ENCODE measurements at regions not wholly inside any gene's neighbourhood (a gene's known extent, or its start where the extent isn't known, plus 50 kb on each side); places are given as distances from the start of the nearest gene placed in this dataset.

DNA sequence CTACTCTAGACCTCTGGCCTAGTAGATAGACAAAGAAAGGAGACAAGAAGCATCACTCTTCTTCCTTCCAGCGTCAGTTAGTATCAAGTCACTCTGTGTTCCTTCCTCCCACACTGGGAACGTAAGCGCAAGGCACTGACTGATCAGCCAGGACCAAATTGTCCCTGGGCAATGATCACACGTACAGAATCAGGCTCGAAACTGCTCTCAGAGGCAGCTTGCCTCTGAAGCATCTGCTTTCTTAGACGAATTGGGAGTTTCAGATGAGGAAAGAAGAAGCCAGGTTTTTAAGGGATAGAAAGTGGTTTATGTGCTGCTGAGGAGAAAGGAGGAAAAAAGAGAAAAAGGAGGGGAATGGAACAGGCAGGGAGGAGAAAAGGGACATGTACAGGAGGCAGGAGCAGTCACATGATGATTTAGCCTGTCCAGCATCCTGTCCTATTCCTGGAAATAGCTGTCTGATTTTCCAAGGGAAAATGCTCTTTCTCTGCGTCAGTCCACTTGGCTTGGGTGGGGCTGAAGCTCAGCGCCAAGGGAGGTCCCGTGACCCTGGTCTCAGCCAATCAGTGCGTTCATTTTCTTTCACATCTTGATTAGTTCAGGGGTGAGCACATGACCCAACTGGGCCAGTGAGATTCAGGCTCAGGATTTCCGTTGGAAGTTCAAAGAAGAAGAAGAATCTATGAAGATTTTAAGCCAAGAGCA, 102.0 kb upstream of the PRICKLE2 start:
- Histone ChIP-seq H3K27me3 (ENCODE audit: insufficient read depth, insufficient read length) (no peaks in the 10 kb centered on the region), H3K4me3 (ENCODE audit: insufficient read length, low read depth) (no peak overlapping the region), H3K36me3 (ENCODE audit: insufficient read depth, insufficient read length, low read length) (no peaks in the 10 kb centered on the region), H3K9ac (ENCODE audit: insufficient read length, low read depth) (no peak overlapping the region), H3K4me1 (ENCODE audit: insufficient read depth, insufficient read length) (peaks cover 3% of the 10 kb centered on the region), H3K9me3 (ENCODE audit: insufficient read depth, low read length) (peaks cover 9% of the 10 kb centered on the region)
- DNase-seq (ENCODE audit: low read depth, low spot score) = no peak
- TF ChIP-seq YY1 (IDR thresholded peaks at IDR 0.05; ENCODE audit: insufficient read depth, insufficient read length) (no peak), ZNF274 (IDR thresholded peaks at IDR 0.05; ENCODE audit: low read depth, low read length) (no peak), SUZ12 (IDR thresholded peaks at IDR 0.05; ENCODE audit: extremely low read depth, insufficient read depth, insufficient read length) (no peak)

GRCh38 chr3:64321747-64322146, 96.5 kb upstream of the PRICKLE2 start:
- no peak overlapping the region for H3K4me3 ChIP-seq (ENCODE audit: insufficient read length, low read depth)
- H3K27me3 ChIP-seq (ENCODE audit: insufficient read depth, insufficient read length) = no peaks in the 10 kb centered on the region
- DNase-seq (ENCODE audit: low read depth, low spot score) = peak; percentile 77
- no peak for TF ChIP-seq SUZ12 (IDR thresholded peaks at IDR 0.05; ENCODE audit: extremely low read depth, insufficient read depth, insufficient read length)
- TF ChIP-seq ZNF274 (IDR thresholded peaks at IDR 0.05; ENCODE audit: low read depth, low read length) = no peak
- TF ChIP-seq YY1 (IDR thresholded peaks at IDR 0.05; ENCODE audit: insufficient read depth, insufficient read length) = no peak
- H3K4me1 ChIP-seq (ENCODE audit: insufficient read depth, insufficient read length) = peaks cover 4% of the 10 kb centered on the region
- H3K9me3 ChIP-seq (ENCODE audit: insufficient read depth, low read length) = peaks cover 9% of the 10 kb centered on the region
- H3K36me3 ChIP-seq (ENCODE audit: insufficient read depth, insufficient read length, low read length) = no peaks in the 10 kb centered on the region
- no peak overlapping the region for H3K9ac ChIP-seq (ENCODE audit: insufficient read length, low read depth)

GRCh38 chr3:64319391-64319790, 94.1 kb upstream of the PRICKLE2 start:
- Histone ChIP-seq H3K4me3 (ENCODE audit: insufficient read length, low read depth) (no peak overlapping the region), H3K9ac (ENCODE audit: insufficient read length, low read depth) (no peak overlapping the region), H3K27me3 (ENCODE audit: insufficient read depth, insufficient read length) (no peaks in the 10 kb centered on the region), H3K4me1 (ENCODE audit: insufficient read depth, insufficient read length) (peaks cover 4% of the 10 kb centered on the region), H3K9me3 (ENCODE audit: insufficient read depth, low read length) (no peaks in the 10 kb centered on the region), H3K36me3 (ENCODE audit: insufficient read depth, insufficient read length, low read length) (no peaks in the 10 kb centered on the region)
- TF ChIP-seq ZNF274 (IDR thresholded peaks at IDR 0.05; ENCODE audit: low read depth, low read length) = no peak
- TF ChIP-seq SUZ12 (IDR thresholded peaks at IDR 0.05; ENCODE audit: extremely low read depth, insufficient read depth, insufficient read length) = no peak
- TF ChIP-seq YY1 (IDR thresholded peaks at IDR 0.05; ENCODE audit: insufficient read depth, insufficient read length) = no peak
- peak; percentile 66 for DNase-seq (ENCODE audit: low read depth, low spot score)

DNA sequence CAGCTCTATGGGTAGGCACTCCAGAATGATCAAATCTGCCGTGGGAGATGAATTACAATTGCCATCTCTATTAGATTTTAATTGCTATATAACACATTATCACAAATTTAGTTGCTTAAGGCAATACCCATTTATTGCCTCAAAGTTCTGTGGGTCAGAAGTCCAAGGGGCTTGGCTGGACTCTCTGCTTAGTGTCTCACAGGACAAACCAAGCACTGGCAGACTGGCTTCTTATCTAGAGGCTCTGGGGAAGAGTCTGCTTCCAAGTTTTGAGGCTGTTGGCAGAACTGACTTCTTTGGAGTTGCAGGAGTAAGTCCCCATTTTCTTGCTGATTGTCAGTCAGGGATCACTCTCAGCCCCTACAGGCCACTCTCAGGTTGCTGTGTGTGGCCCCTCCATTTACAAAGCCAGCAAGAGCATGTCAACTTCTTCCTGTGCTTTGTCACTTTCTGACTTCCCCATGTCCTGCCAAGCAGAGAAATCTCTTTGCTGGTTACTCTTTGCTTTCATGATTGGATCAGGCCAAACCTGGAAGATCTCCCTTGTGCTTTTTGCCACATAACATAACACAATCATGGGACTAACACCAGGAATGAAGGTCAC, 93.5 kb upstream of the PRICKLE2 start:
- Histone ChIP-seq H3K27me3 (ENCODE audit: insufficient read depth, insufficient read length) (no peaks in the 10 kb centered on the region), H3K9ac (ENCODE audit: insufficient read length, low read depth) (no peak overlapping the region), H3K9me3 (ENCODE audit: insufficient read depth, low read length) (no peaks in the 10 kb centered on the region), H3K36me3 (ENCODE audit: insufficient read depth, insufficient read length, low read length) (no peaks in the 10 kb centered on the region), H3K4me3 (ENCODE audit: insufficient read length, low read depth) (no peak overlapping the region), H3K4me1 (ENCODE audit: insufficient read depth, insufficient read length) (peaks cover 4% of the 10 kb centered on the region)
- DNase-seq (ENCODE audit: low read depth, low spot score) = no peak
- TF ChIP-seq YY1 (IDR thresholded peaks at IDR 0.05; ENCODE audit: insufficient read depth, insufficient read length) (no peak), ZNF274 (IDR thresholded peaks at IDR 0.05; ENCODE audit: low read depth, low read length) (no peak), SUZ12 (IDR thresholded peaks at IDR 0.05; ENCODE audit: extremely low read depth, insufficient read depth, insufficient read length) (no peak)

GRCh38 chr3:64318001-64318400, 92.7 kb upstream of the PRICKLE2 start:
- Histone ChIP-seq H3K4me1 (ENCODE audit: insufficient read depth, insufficient read length) (peaks cover 4% of the 10 kb centered on the region), H3K36me3 (ENCODE audit: insufficient read depth, insufficient read length, low read length) (no peaks in the 10 kb centered on the region), H3K27me3 (ENCODE audit: insufficient read depth, insufficient read length) (no peaks in the 10 kb centered on the region), H3K9me3 (ENCODE audit: insufficient read depth, low read length) (no peaks in the 10 kb centered on the region), H3K4me3 (ENCODE audit: insufficient read length, low read depth) (no peak overlapping the region), H3K9ac (ENCODE audit: insufficient read length, low read depth) (no peak overlapping the region)
- TF ChIP-seq ZNF274 (IDR thresholded peaks at IDR 0.05; ENCODE audit: low read depth, low read length) (no peak), SUZ12 (IDR thresholded peaks at IDR 0.05; ENCODE audit: extremely low read depth, insufficient read depth, insufficient read length) (no peak), YY1 (IDR thresholded peaks at IDR 0.05; ENCODE audit: insufficient read depth, insufficient read length) (no peak)
- DNase-seq (ENCODE audit: low read depth, low spot score) = no peak

DNA sequence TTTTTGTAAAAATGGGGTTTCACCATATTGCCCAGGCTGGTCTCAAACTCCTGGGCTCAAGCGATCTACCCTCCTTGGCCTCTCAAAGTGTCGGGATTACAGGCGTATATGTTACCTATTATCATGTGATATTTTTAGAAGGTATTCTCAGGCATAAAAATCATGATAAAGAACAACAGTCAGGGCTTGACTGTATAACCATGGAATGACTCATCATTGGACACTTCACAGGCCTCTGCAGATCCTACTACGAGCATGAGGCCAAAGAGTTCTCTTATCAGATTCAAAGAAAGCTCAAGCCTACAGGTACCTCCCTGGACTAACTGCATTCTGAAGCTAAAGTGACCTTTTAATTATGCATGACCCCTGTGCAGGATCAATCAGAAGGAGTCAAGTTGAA, 91.7 kb upstream of the PRICKLE2 start:
- Histone ChIP-seq H3K27me3 (ENCODE audit: insufficient read depth, insufficient read length) (no peaks in the 10 kb centered on the region), H3K4me3 (ENCODE audit: insufficient read length, low read depth) (no peak overlapping the region), H3K36me3 (ENCODE audit: insufficient read depth, insufficient read length, low read length) (no peaks in the 10 kb centered on the region), H3K4me1 (ENCODE audit: insufficient read depth, insufficient read length) (no peaks in the 10 kb centered on the region), H3K9me3 (ENCODE audit: insufficient read depth, low read length) (no peaks in the 10 kb centered on the region), H3K9ac (ENCODE audit: insufficient read length, low read depth) (no peak overlapping the region)
- TF ChIP-seq ZNF274 (IDR thresholded peaks at IDR 0.05; ENCODE audit: low read depth, low read length) (no peak), SUZ12 (IDR thresholded peaks at IDR 0.05; ENCODE audit: extremely low read depth, insufficient read depth, insufficient read length) (no peak), YY1 (IDR thresholded peaks at IDR 0.05; ENCODE audit: insufficient read depth, insufficient read length) (no peak)
- DNase-seq (ENCODE audit: low read depth, low spot score) = no peak

DNA sequence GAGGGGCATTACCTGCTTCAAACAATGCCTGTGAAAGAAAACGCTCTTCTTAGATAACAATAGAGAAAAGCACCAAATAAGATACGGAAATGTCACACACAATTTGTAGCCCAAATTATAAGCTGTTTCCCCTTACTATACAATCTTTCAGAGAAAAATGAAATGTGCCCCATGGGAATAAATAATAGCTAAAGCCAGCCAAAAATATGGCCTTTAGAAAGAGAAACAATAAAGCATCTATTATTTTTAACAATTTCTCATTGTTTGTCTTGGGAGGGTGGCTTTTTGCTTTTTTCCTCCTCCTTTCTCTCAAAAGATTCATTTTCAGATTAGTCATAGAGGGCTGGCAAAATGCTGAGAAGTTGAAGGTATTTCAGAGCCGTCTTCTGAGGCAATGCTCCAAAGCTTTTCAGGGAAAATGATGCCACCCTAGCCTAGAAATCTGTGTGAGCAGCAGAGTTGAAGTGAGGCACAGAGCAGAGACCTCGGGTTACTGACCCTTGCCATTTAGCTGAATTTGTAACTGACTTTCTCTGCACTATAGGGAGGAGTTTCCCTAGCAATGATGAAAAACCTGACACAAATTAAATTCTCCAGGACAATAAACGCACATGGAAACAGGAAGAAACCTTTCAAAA, 86.3 kb upstream of the PRICKLE2 start:
- Histone ChIP-seq H3K9ac (ENCODE audit: insufficient read length, low read depth) (no peak overlapping the region), H3K4me1 (ENCODE audit: insufficient read depth, insufficient read length) (no peaks in the 10 kb centered on the region), H3K9me3 (ENCODE audit: insufficient read depth, low read length) (no peaks in the 10 kb centered on the region), H3K36me3 (ENCODE audit: insufficient read depth, insufficient read length, low read length) (no peaks in the 10 kb centered on the region), H3K4me3 (ENCODE audit: insufficient read length, low read depth) (no peak overlapping the region), H3K27me3 (ENCODE audit: insufficient read depth, insufficient read length) (no peaks in the 10 kb centered on the region)
- no peak for TF ChIP-seq SUZ12 (IDR thresholded peaks at IDR 0.05; ENCODE audit: extremely low read depth, insufficient read depth, insufficient read length)
- no peak for TF ChIP-seq YY1 (IDR thresholded peaks at IDR 0.05; ENCODE audit: insufficient read depth, insufficient read length)
- no peak for TF ChIP-seq ZNF274 (IDR thresholded peaks at IDR 0.05; ENCODE audit: low read depth, low read length)
- DNase-seq (ENCODE audit: low read depth, low spot score) = no peak
